Sigmoid colon (tissue), 4 donors: ENCODE measurements at regions not wholly inside any gene's neighbourhood (a gene's known extent, or its start where the extent isn't known, plus 50 kb on each side); places are given as distances from the start of the nearest gene placed in this dataset.

Source experiments
- CTCF ChIP-seq, 4 experiments: fragments of 450-650 bp in 3 of 4; fragments of 200-600 bp in 1 of 4; IDR thresholded peaks; one replicate each; pipeline ENCODE4 v1.5.1; 2016 to 2019; ENCODE audit warnings: antibody characterized with exemption in 4 of 4, mild to moderate bottlenecking in 3 of 4, moderate library complexity in 2 of 4
- EP300 ChIP-seq, 4 donors: sonication (generic); formaldehyde crosslinking; IDR thresholded peaks; one replicate each; pipeline ENCODE4 v1.6.1; 2017; ENCODE audit warnings: antibody characterized with exemption in 4 of 4
- POLR2A ChIP-seq, 2 donors: fragments of 450-650 bp; IDR thresholded peaks; one replicate each; pipeline ENCODE4 v1.6.1; 2016; ENCODE audit warnings: antibody characterized with exemption in 2 of 2, mild to moderate bottlenecking in 2 of 2, moderate library complexity in 2 of 2
- POLR2AphosphoS5 ChIP-seq, 4 donors: sonication (generic); formaldehyde crosslinking; IDR thresholded peaks; one replicate each; pipeline ENCODE4 v1.6.1; 2017; ENCODE audit warnings: antibody characterized with exemption in 4 of 4

- TF ChIP-seq CTCF (IDR thresholded peaks at IDR 0.05): no peak
- no peak for TF ChIP-seq POLR2A (IDR thresholded peaks at IDR 0.05)
- no peak for TF ChIP-seq POLR2AphosphoS5 (IDR thresholded peaks at IDR 0.05)
- no peak for TF ChIP-seq EP300 (IDR thresholded peaks at IDR 0.05)
Observed at GRCh38 chr13:107999751-108000150, 215.6 kb downstream of the LIG4 start.
